ENCODE measurements at regions not wholly inside any gene's neighbourhood (a gene's known extent, or its start where the extent isn't known, plus 50 kb on each side); places are given as distances from the start of the nearest gene placed in this dataset.

DNA sequence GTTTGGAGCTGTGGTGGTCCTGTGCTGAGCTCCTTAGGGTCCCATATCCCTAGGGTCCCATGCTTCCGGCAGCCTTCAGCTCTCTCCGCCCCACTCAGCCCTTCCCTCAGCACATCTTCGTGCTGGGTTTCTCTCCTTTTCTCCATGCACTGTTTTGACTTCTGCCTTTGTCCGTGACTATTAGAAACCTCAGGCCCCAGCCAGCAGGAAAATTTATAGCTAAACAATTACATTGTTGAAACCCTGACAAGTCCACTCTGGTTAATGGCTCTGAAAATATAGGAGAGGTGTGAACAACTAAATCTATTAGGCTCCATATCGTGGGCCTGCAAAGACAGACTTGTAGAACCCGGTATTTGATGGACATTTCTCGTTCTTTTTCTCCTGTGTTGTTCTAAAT is 523.7 kb downstream of the CCDC171 start:
- H2BK120ac ChIP-seq (ENCODE audit: low read depth, low read length, poor library complexity, severe bottlenecking), result no peak overlapping the region
- no peaks in the 10 kb centered on the region for H3K23me2 ChIP-seq (ENCODE audit: insufficient read length, low read depth, low read length, poor library complexity, severe bottlenecking)
- no peak overlapping the region for H2BK20ac ChIP-seq (ENCODE audit: low read depth, low read length, poor library complexity, severe bottlenecking)
- Mint-ChIP-seq H3K27me3 (ENCODE audit: low read depth) (no peaks in the 10 kb centered on the region; the same call in 1 of the 2 replicates), H3K4me3 (no peak overlapping the region), H3K36me3 (ENCODE audit: insufficient read depth in 1 of 3, low read depth in 3 of 3) (no peaks in the 10 kb centered on the region), H3K9me3 (no peaks in the 10 kb centered on the region), H3K27ac (no peak overlapping the region), H3K4me1 (no peaks in the 10 kb centered on the region)
- no peak overlapping the region for H3K4ac ChIP-seq (ENCODE audit: low read depth, low read length)
- no CpG with 5 or more reads among the region's 7 CpGs for WGBS (ENCODE audit: extremely low coverage, insufficient read length, low lambda C conversion rate)
- H3K79me1 ChIP-seq (ENCODE audit: insufficient read depth, low read depth, low read length, poor library complexity, severe bottlenecking), result no peaks in the 10 kb centered on the region
- H3K4me2 ChIP-seq (ENCODE audit: insufficient read depth, insufficient read length, low read length), result no peak overlapping the region
- no peak overlapping the region for H4K8ac ChIP-seq (replicated peaks; ENCODE audit: insufficient read length, low read depth, low read length)
- H3K9me3 ChIP-seq (ENCODE audit: control insufficient read depth, low read depth, low read length), result no peaks in the 10 kb centered on the region
- H3K18ac ChIP-seq (ENCODE audit: insufficient read length, low read depth, low read length), result no peak overlapping the region
- H3K23ac ChIP-seq (ENCODE audit: insufficient read length, low read depth, low read length), result no peak overlapping the region
- TF ChIP-seq, protein P1, sequence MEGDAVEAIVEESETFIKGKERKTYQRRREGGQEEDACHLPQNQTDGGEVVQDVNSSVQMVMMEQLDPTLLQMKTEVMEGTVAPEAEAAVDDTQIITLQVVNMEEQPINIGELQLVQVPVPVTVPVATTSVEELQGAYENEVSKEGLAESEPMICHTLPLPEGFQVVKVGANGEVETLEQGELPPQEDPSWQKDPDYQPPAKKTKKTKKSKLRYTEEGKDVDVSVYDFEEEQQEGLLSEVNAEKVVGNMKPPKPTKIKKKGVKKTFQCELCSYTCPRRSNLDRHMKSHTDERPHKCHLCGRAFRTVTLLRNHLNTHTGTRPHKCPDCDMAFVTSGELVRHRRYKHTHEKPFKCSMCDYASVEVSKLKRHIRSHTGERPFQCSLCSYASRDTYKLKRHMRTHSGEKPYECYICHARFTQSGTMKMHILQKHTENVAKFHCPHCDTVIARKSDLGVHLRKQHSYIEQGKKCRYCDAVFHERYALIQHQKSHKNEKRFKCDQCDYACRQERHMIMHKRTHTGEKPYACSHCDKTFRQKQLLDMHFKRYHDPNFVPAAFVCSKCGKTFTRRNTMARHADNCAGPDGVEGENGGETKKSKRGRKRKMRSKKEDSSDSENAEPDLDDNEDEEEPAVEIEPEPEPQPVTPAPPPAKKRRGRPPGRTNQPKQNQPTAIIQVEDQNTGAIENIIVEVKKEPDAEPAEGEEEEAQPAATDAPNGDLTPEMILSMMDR (conservative IDR thresholded peaks at IDR 0.05), result no peak
- no peak overlapping the region for H3K27ac ChIP-seq (ENCODE audit: insufficient read length, low read depth, low read length)
- H4K91ac ChIP-seq (ENCODE audit: insufficient read length, low read depth, low read length), result no peak overlapping the region
- H2BK12ac ChIP-seq (ENCODE audit: insufficient read length, low read depth, low read length), result no peak overlapping the region
- H3K56ac ChIP-seq (ENCODE audit: insufficient read length, low read depth, low read length), result no peak overlapping the region
- no peaks in the 10 kb centered on the region for H3K79me2 ChIP-seq (ENCODE audit: insufficient read depth, low read length)
- H3T11ph ChIP-seq (ENCODE audit: low read length), result no peak overlapping the region
- H2AFZ ChIP-seq (ENCODE audit: low read length), result no peak overlapping the region
- H4K5ac ChIP-seq (ENCODE audit: insufficient read length, low read depth, low read length), result no peak overlapping the region
- H3K4me1 ChIP-seq (ENCODE audit: insufficient read depth, low read length), result no peaks in the 10 kb centered on the region
- H3K27me3 ChIP-seq (ENCODE audit: insufficient read depth, low read length), result no peaks in the 10 kb centered on the region
- no peak for DNase-seq
- H4K20me1 ChIP-seq (ENCODE audit: control insufficient read depth, insufficient read depth, insufficient read length), result no peaks in the 10 kb centered on the region
- no peak overlapping the region for H3K14ac ChIP-seq (ENCODE audit: insufficient read depth, low read length)
- no peak overlapping the region for H3K9ac ChIP-seq (ENCODE audit: extremely low read depth, insufficient read length, low read length)
- no peak overlapping the region for H2AK5ac ChIP-seq (ENCODE audit: insufficient read length, low read length)
- no peak overlapping the region for H2BK5ac ChIP-seq (ENCODE audit: insufficient read length, low read length)
- H2BK15ac ChIP-seq (ENCODE audit: low read depth, low read length), result no peak overlapping the region
